Activated CD8-positive, alpha-beta memory T cell treated with anti-CD3 and anti-CD28 coated beads for 48 hours (primary cell): ENCODE measurements at regions not wholly inside any gene's neighbourhood (a gene's known extent, or its start where the extent isn't known, plus 50 kb on each side); places are given as distances from the start of the nearest gene placed in this dataset.
"Not testable (repeated sequence)": the region's sequence is repeated elsewhere in the genome, so short reads cannot be mapped to it uniquely, and the experiment has no call there.

Experiments
- DNase-seq, 3 experiments: peaks; one replicate each; pipeline ENCODE4 v3.0.0-alpha.2; 2020; ENCODE audit warnings: low read depth in 2 of 3, low spot score in 2 of 3

DNA sequence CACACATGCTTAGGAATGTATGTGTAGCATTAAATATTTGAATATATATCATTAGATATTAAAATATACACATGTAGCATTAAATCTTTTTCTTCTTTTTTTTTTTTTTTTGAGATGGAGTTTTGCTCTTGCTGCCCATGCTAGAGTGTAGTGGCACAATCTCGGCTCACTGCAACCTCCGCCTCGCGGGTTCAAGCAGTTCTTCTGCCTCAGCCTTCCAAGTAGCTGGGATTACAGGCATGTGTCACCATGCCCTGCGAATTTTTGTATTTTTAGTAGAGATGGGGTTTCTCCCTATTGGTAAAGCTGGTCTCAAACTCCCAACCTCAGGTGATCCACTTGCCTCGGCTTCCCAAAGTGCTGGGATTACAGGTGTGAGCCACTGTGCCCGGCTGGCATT is 1151.6 kb upstream of the FAM98A start:
- DNase-seq: not testable (repeated sequence)

DNA sequence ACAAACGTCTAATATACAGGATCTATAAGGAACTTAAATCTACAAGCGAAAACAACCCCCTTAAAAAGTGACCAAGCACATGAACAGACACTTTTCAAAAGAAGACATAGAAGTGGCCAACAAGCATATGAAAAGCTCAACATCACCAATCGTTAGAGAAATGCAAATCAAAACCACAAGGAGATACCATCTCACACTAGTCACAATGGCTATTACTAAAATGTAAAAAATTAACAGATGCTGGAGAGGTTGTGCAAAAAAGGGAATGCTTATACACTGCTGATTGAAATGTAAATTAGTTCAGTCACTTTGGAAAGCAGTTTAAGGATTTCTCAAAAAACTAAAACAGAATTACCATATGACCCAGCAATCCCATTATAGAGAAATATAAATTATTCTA is 1148.5 kb upstream of the FAM98A start:
- no peak for DNase-seq

DNA sequence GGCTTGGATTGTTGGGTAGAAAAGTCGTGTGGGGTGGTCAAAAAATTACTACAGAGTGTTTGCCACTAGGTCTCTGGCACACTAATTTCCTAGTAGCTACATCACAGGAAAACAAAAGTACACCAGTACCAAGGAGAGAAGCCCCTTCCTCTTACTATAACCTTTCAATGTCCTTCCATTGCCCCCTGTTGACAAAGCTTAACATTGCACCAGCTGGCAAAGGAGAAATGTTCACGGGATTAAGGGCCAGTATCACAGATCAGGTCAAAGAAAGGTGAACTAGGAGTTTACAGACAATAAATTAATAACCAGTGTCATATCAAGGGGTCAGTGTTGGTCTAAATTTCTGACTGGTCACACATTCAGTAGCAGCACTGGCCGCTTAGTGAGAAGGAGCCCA is 1139.6 kb upstream of the FAM98A start:
- no peak for DNase-seq

DNA sequence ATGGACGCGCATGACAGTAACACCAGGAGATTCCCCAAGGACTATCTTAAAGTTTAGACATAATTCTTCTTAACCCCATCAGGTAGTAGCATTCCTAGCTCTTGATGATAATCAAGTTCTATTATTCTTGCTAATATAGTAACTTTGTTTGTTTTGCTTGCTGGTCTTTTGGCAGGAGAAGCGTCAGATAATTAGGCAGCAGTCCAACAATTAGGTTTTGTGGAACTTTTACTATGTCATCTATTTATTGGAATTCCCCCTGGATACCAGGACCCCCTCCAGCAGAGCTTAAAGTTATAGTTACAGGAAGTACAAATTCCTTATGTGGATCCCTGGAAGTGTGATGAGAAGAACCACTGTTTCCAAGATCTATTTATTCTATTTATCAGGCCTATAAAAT is 1138.0 kb upstream of the FAM98A start:
- DNase-seq: no peak

DNA sequence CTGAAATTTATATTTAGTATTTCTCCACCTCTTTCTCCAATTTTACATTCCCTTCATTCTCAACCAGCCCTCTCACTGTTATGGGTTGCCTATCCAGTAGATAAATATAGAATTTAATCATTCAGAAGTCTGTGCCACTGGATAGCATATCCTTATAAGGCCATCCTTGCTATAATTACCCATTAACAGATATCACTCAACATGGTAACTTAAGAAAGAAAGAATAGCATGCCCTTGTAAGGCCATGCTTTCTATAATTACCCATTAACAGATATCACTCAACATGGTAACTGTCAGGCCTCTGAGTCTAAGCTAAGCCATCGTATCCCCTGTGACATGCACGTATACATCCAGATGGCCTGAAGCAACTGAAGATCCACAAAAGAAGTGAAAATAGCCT is 1137.4 kb upstream of the FAM98A start:
- no peak for DNase-seq

DNA sequence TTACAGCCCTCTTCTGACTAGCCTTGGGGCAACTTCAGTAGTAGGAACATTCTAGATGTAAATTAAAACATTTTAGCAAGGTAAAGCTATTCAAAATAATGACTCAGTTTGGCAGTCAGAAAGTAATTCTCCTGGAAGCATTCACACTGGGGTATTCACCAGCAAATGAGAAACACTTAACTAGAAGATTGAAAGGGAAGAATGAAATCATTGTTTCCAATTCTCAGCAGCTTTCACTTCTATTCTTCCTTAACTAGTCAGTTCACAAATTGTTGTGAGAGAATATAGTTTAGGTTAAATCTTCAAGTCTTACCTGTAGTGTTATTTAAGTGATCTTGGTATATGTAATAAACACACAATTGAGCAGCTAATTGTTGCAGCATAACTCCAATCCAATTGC is 1135.6 kb upstream of the FAM98A start:
- DNase-seq: no peak

DNA sequence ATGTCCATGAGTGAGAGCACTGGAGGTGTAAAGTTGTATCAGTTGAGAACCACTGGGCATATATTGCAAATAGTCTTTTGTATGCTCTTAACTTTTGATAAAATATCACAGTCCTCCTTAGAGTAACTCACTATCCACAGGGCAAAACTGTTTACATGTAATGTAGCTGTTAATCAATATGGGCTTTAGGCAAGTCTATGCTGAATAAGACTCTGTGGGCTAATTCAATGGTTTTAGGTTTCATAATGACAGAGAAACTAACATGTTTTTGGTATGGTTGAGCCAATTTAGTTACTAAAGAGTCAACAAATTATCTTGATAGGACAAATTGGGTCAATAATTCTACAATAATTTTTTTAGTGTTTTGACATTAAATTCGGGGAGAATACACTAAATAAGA is 1134.9 kb upstream of the FAM98A start:
- no peak for DNase-seq

DNA sequence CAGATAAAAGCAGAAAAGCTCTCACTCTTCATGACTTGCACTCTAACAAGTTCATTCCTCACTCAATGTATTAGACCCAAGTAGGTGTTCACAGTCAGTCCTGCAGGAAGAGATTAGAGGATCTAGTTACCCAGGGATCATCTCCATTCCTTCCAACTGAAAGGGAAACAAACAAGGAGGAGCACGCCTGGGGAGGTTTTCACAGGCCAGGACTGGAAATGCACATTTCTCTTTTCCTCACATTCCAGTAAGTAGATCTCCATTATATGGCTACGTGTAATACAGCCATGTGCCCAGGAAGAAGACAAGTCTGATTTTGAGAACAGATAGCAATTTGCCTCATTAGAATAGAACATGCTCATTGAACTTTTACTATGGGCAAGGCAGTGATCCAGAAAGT is 1132.2 kb upstream of the FAM98A start:
- DNase-seq: no peak

DNA sequence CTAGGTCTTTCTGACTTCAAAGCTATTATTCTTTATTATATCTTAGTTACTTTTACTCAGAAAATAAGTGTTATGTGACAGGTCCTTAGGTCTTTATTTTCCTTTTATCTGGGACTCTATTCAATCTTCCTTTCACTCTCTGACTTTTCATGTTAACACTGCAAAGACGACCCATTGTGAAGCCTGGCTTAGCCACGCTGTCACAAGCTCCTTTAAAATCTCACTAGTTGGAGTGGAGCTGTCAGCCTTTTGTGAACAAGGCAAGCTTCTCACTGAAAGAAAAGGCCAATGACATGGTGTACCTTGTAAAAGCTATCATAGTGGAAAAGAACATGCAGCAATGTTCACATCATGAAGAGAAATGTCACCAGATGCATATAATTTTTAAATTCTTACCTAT is 1130.7 kb upstream of the FAM98A start:
- no peak for DNase-seq

DNA sequence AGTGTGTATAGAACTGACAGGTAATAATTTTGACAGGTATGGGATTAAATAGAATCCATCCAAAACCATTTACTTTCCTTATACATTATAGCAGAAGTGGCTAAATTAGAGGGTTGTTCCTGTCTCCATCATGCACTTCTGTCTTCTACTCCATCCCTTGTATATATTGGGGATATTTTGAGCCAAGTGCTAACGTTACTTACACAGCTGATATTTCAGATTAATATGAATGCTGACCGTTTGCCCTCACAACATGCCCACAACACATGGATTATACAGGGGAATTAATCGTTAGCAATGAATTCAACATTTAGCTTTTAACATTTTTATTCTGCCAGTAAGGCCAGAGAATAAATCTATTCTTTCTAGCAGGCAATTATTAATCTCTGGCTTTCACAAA is 1125.0 kb upstream of the FAM98A start:
- no peak for DNase-seq

DNA sequence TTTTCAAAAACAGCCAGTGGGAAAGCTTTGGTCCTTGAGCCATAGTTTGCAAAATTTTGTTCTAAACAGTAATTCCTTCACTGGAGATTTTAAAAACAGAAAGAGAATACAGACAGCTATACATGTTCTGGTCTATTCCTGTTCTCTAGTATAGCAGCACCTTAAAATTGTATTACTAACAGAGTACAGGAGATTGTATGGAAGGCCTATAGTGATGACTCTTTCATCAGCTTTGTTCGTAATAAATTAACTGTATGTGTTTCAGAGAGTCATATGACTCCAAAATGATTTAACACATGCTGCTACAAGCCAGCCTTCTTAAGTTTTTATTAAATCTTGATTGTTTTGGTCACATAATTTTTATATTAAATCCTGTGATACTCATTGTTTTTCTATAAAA is 1124.6 kb upstream of the FAM98A start:
- no peak for DNase-seq

DNA sequence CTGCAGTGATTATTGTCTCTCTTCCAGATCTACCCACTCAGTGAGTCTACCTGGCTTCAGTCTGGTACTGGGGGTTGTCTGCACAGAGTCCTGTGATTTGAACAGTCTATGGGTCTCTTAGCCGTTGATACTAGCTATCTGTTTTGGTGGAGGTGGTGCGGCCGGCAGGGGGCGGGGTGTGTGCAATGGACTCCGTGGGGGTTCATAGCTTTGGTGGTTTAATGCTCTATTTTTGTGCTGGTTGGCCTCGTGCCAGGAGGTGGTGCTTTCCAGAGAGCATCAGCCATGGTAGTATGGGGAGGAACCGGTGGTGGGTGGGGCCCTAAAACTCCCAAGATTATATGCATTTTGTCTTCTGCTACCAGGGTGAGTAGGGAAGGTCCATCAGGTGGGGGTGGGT is 1120.1 kb upstream of the FAM98A start:
- no peak for DNase-seq

DNA sequence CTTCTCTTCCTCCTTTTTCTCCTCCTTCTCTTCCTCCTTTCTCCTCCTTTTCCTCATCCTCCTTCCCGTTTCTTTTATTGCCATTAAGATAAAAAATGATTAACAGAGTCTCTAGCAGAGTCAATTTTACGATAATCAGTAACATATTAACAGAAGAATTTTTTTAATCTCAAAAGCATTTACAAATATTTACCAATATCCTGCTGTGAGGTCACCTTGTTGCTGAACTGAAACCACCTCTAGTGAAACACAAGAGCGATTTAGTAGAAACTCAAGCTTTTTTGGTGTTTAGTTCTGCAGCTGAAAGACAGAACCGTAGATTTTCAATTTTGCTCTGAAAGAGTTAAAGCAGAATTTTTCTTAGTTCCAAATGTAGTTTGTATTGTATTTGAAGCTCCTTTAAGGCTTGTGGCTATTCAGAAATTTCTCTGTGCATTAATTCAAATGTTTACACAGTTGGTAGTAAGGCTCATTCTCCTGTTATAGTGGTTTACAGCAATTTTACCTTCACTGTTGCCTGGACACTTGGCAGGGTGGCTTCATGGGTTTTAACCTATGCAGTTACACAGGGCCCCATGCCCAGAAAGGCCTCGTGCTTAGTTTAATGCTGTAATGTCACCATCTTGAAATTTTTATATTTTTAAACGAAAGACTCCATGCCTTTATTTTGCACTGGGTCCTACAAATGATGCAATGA is 1106.6 kb upstream of the FAM98A start:
- no peak for DNase-seq

DNA sequence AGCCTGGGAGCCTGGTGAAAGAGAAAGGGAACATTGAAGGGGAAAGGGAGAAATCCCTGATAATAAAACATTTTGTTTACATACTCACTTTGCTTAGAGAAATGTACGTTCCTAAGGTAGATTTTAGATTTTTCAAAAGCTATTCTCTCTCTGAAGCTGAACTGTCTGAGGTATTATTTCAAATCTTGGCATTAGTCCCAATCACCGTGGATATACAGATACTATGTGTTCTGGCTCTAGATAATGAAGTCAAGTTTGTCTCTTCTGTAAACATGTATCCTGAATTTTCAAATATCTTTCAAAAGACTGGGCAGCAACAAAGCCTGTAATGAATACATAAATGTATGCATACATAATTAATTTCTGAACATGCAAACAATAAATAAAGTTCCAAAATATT is 1104.2 kb upstream of the FAM98A start:
- DNase-seq: no peak

DNA sequence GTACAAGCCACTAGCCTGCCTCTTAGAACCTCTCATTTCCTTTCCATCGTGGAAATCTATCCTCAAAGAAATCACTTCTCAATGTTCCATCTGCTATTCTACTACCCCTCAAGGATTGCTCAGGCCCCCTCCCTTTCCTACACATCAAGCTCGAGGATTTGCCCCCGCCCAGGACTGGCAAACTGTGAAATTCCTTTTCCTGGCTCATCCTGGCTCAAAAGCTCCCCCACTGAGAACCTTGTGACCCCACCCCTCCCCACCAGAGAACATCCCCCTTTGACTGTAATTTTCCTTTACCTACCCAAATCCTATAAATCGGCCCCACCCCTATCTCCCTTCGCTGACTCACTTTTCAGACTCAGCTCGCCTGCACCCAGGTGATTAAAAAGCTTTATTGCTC is 1103.3 kb upstream of the FAM98A start:
- not testable (repeated sequence) for DNase-seq

DNA sequence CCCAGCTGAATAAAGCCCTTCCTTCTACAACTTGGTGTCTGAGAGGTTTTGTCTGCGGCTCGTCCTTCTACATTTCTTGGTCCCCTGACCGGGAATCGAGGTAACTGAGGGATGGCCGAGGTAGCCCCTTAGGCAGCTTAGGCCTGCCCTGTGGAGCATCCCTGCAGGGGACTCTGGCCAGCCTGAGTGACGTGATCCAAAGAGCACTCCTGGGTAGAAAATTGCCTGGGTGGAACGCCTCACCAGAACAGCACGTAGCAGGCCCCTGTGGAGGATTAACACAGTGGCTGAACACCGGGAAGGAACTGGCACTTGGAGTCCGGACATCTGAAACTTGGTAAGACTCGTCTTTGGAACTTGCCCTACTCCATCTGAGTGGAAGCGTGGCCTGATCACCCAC is 1078.5 kb upstream of the FAM98A start:
- not testable (repeated sequence) for DNase-seq

DNA sequence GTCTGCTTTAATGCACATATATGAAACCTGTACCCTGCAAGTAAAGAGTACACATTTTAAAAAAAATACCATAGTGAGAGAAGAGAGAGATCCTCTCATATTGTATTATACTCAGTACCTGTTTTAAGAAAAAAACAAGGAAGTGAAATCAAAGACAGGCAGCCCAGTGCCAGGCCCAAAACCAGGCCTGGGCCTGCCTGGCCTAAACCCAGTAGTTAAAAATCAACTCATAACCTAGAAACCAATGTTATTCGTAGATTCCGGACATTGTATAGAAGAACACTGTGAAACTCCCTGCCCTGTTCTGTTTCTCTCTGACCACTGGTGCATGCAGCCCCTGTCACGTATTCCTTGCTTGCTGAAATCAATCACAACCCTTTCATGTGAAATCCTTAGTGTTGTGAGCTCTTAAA is 1078.0 kb upstream of the FAM98A start:
- DNase-seq: not testable (repeated sequence)

DNA sequence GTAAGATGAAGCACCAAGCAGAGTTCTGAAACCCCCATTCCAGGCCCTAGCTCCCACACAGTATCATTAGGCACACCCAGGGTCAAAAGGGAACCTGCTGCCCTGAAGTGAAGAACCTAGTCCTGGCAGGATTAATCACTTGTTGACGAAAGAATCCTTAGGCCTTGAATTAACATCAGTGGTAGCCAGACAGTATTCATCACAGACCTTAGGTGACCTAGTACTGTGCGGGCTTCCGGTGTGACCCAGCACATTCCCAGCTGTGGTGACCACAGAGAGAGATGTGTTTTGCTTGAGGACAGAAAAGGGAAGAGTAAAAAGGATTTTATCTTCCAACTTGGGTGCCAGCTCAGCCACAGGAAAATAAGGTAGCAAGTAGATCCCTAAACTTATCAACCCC is 1071.4 kb upstream of the FAM98A start:
- DNase-seq: no peak

DNA sequence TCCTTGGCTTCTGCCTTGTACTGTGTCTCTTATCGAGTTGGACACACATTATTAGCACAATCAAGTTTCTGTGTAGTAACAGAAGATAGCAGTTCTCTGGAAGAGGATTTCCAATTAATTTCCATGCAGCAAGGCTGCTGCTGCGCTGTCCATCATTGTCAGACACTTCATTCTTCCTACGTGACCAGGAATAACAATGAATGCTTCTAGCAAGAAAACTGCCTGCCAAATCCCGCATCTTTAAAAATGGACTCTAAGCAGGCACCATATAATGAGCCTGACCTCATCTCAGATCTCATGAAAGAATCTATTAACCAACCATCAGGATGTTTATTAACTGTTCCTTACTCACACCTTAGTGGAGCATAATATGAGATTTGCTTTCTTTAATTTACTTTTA is 1067.7 kb upstream of the FAM98A start:
- no peak for DNase-seq

DNA sequence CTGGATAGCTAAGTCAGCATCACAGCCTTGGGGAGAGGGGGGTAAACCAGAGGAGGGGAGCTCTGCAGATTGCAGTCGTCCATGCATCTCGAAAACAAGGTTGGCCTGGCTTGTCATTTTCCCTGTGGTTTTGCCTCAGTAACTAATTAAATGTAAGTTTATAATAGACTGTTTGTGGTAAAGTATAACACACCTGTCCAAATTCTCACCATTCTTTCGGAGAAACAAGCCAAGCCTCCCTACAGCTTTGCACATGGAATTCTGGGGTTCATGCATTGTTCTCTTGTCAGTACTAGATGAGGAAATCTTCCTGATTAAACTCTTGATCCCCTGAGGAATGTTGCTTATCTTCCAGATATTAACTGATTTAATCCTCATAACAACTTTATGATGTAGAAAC is 1065.2 kb upstream of the FAM98A start:
- no peak for DNase-seq

DNA sequence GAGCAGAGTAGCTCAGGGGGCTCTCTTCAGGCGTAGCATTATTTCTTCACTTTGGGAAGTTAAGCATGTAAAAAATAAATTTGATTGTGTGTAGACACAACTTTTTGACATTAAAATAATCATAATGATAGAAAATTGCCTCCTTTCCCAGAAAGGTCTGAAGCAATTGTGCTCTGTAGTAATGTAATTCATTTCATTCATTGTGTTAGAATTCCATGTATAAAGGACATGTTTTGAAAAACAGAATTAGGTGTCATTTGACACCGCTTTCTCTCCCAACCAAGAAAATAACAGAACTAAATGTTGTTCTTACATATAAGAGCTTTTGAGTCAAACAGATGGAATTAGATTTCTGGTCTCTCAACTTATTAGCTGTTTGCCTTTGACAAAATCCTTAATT is 1064.2 kb upstream of the FAM98A start:
- DNase-seq: no peak

DNA sequence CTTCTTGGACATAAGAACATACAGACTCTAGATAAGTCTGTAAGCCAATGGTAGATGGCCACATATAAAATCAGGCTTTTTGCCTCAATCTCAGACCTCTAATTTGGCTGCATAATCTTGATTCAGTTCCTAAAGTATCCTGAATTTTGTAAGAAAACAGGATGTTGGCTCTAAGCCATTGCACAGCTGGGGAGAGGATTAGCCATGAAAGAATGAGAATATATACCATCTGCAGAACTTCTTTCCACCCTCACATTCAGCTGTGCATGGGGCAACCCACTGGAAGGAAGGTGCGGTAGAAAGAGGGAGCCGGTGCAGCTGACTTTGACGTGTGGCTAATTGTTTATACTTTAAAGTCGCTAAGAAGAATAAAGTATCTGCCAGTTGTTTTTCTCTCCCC is 1061.6 kb upstream of the FAM98A start:
- no peak for DNase-seq

DNA sequence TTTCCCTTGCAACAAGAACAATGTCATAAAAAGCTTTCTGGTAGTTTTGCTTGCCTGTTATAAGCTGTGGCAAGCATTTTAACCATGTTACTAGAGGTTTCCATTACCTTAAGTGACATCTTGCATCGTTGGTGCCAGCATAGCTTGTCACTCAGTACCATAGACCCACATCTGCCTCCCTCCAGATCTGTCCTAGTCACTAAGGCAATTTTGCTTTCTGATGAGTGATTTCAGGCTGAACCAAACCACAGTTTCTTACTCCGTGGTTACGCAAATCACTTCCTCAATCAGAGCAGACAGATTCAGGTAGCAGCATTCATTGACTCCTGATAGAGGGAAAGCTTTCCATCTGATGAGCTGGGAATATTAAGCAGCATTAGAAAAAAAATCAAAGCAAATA is 1057.5 kb upstream of the FAM98A start:
- no peak for DNase-seq

DNA sequence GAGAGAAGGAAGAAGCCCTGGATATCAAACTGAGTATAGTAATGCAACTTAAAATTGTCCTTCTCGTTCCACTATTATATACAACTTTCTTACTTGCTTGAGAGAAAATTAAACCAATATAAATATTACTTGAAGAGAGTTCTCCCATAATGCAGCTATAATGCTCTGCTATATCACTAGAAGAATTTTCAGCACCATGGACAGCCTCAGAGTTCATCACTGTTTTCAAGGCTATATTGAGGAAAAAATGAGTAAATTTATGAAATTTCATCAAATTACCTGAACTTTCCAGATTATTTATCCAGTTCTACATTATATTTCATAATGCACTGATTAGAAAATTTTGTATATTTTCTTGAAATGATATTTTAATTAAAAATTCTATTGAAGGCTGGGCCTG is 1053.5 kb upstream of the FAM98A start:
- no peak for DNase-seq
